ENCODE measurements at regions not wholly inside any gene's neighbourhood (a gene's known extent, or its start where the extent isn't known, plus 50 kb on each side); places are given as distances from the start of the nearest gene placed in this dataset.

GRCh38 chr1:244341455-244342450 lies 110.0 kb downstream of the ADSS2 start:
- no peak overlapping the region for H3K9ac ChIP-seq (ENCODE audit: low read length)
- H3K9me2 ChIP-seq (ENCODE audit: insufficient read depth, low read length): no peaks in the 10 kb centered on the region
- H4K20me1 ChIP-seq (ENCODE audit: insufficient read depth): no peaks in the 10 kb centered on the region
- H3K4me3 ChIP-seq (ENCODE audit: low read length): no peak overlapping the region
- H3K36me3 ChIP-seq (ENCODE audit: insufficient read depth, low read length): no peaks in the 10 kb centered on the region
- no peak overlapping the region for H2AFZ ChIP-seq (ENCODE audit: low read depth, low read length)
- no peaks in the 10 kb centered on the region for H3K79me2 ChIP-seq (replicated peaks; ENCODE audit: insufficient read depth, low read length)
- no peak for TF ChIP-seq EP300 (conservative IDR thresholded peaks at IDR 0.05; ENCODE audit: poor library complexity, severe bottlenecking)
- TF ChIP-seq, protein P1, sequence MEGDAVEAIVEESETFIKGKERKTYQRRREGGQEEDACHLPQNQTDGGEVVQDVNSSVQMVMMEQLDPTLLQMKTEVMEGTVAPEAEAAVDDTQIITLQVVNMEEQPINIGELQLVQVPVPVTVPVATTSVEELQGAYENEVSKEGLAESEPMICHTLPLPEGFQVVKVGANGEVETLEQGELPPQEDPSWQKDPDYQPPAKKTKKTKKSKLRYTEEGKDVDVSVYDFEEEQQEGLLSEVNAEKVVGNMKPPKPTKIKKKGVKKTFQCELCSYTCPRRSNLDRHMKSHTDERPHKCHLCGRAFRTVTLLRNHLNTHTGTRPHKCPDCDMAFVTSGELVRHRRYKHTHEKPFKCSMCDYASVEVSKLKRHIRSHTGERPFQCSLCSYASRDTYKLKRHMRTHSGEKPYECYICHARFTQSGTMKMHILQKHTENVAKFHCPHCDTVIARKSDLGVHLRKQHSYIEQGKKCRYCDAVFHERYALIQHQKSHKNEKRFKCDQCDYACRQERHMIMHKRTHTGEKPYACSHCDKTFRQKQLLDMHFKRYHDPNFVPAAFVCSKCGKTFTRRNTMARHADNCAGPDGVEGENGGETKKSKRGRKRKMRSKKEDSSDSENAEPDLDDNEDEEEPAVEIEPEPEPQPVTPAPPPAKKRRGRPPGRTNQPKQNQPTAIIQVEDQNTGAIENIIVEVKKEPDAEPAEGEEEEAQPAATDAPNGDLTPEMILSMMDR (IDR thresholded peaks at IDR 0.05; ENCODE audit: poor library complexity, severe bottlenecking): no peak
- TF ChIP-seq SMC3 (conservative IDR thresholded peaks at IDR 0.05; ENCODE audit: poor library complexity): no peak
- no peak for TF ChIP-seq TAF1 (IDR thresholded peaks at IDR 0.05; ENCODE audit: low read depth)
- TF ChIP-seq, protein P2, sequence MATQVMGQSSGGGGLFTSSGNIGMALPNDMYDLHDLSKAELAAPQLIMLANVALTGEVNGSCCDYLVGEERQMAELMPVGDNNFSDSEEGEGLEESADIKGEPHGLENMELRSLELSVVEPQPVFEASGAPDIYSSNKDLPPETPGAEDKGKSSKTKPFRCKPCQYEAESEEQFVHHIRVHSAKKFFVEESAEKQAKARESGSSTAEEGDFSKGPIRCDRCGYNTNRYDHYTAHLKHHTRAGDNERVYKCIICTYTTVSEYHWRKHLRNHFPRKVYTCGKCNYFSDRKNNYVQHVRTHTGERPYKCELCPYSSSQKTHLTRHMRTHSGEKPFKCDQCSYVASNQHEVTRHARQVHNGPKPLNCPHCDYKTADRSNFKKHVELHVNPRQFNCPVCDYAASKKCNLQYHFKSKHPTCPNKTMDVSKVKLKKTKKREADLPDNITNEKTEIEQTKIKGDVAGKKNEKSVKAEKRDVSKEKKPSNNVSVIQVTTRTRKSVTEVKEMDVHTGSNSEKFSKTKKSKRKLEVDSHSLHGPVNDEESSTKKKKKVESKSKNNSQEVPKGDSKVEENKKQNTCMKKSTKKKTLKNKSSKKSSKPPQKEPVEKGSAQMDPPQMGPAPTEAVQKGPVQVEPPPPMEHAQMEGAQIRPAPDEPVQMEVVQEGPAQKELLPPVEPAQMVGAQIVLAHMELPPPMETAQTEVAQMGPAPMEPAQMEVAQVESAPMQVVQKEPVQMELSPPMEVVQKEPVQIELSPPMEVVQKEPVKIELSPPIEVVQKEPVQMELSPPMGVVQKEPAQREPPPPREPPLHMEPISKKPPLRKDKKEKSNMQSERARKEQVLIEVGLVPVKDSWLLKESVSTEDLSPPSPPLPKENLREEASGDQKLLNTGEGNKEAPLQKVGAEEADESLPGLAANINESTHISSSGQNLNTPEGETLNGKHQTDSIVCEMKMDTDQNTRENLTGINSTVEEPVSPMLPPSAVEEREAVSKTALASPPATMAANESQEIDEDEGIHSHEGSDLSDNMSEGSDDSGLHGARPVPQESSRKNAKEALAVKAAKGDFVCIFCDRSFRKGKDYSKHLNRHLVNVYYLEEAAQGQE (IDR thresholded peaks at IDR 0.05; ENCODE audit: borderline replicate concordance): no peak
- TF ChIP-seq POLR2AphosphoS5 (IDR thresholded peaks at IDR 0.05): no peak
- TF ChIP-seq MXI1 (conservative IDR thresholded peaks at IDR 0.05; ENCODE audit: poor library complexity, severe bottlenecking): no peak
- no peak for TF ChIP-seq EZH2 (IDR thresholded peaks at IDR 0.05; ENCODE audit: borderline replicate concordance, insufficient read depth, low read length, poor library complexity, severe bottlenecking)
- no peak for TF ChIP-seq RAD21 (conservative IDR thresholded peaks at IDR 0.05)
- no peaks in the 10 kb centered on the region for H3K27me3 ChIP-seq (ENCODE audit: insufficient read depth, low read depth, low read length)
- no peaks in the 10 kb centered on the region for H3K9me3 ChIP-seq (ENCODE audit: low read length)
- H3K4me2 ChIP-seq (ENCODE audit: low read length): no peak overlapping the region
- H3F3A ChIP-seq (ENCODE audit: insufficient read depth, low read length, poor library complexity, severe bottlenecking): no peaks in the 10 kb centered on the region
- no peak overlapping the region for H3K27ac ChIP-seq (ENCODE audit: low read length)

GRCh38 chr1:244344001-244344400 lies 107.7 kb downstream of the ADSS2 start:
- Histone ChIP-seq H2AFZ (ENCODE audit: low read depth, low read length) (no peak overlapping the region), H4K20me1 (ENCODE audit: insufficient read depth) (no peaks in the 10 kb centered on the region), H3F3A (ENCODE audit: insufficient read depth, low read length, poor library complexity, severe bottlenecking) (no peaks in the 10 kb centered on the region), H3K9ac (ENCODE audit: low read length) (no peak overlapping the region), H3K9me2 (ENCODE audit: insufficient read depth, low read length) (no peaks in the 10 kb centered on the region), H3K4me3 (ENCODE audit: low read length) (no peak overlapping the region), H3K79me2 (replicated peaks; ENCODE audit: insufficient read depth, low read length) (no peaks in the 10 kb centered on the region), H3K27me3 (ENCODE audit: insufficient read depth, low read depth, low read length) (no peaks in the 10 kb centered on the region), H3K4me2 (ENCODE audit: low read length) (no peak overlapping the region), H3K27ac (ENCODE audit: low read length) (no peak overlapping the region), H3K36me3 (ENCODE audit: insufficient read depth, low read length) (no peaks in the 10 kb centered on the region), H3K9me3 (ENCODE audit: low read length) (no peaks in the 10 kb centered on the region)
- no peak for TF ChIP-seq TAF1 (IDR thresholded peaks at IDR 0.05; ENCODE audit: low read depth)
- no peak for TF ChIP-seq SMC3 (conservative IDR thresholded peaks at IDR 0.05; ENCODE audit: poor library complexity)
- no peak for TF ChIP-seq MXI1 (conservative IDR thresholded peaks at IDR 0.05; ENCODE audit: poor library complexity, severe bottlenecking)
- no peak for TF ChIP-seq POLR2AphosphoS5 (IDR thresholded peaks at IDR 0.05)
- TF ChIP-seq EZH2 (IDR thresholded peaks at IDR 0.05; ENCODE audit: borderline replicate concordance, insufficient read depth, low read length, poor library complexity, severe bottlenecking): no peak
- TF ChIP-seq EP300 (conservative IDR thresholded peaks at IDR 0.05; ENCODE audit: poor library complexity, severe bottlenecking): no peak
- no peak for TF ChIP-seq RAD21 (conservative IDR thresholded peaks at IDR 0.05)
- TF ChIP-seq, protein P2 (IDR thresholded peaks at IDR 0.05; ENCODE audit: borderline replicate concordance): no peak
